Activated CD4-positive, alpha-beta T cell treated with anti-CD3 and anti-CD28 coated beads for 24 hours (primary cell): ENCODE measurements at regions not wholly inside any gene's neighbourhood (a gene's known extent, or its start where the extent isn't known, plus 50 kb on each side); places are given as distances from the start of the nearest gene placed in this dataset.

Experiments
- DNase-seq, 2 donors: peaks; one replicate each; pipeline ENCODE4 v3.0.0-alpha.2; 2020; ENCODE audit warnings: low read depth in 2 of 2

GRCh38 chr7:12074889-12075288 lies 136.2 kb upstream of the TMEM106B start:
- DNase-seq = no peak

- no peak for DNase-seq
Observed at GRCh38 chr7:12080006-12080405, 131.1 kb upstream of the TMEM106B start.

GRCh38 chr7:12085516-12085915 lies 125.6 kb upstream of the TMEM106B start:
- no peak for DNase-seq

- no peak for DNase-seq
Observed at GRCh38 chr7:12089951-12090756, 120.9 kb upstream of the TMEM106B start.

GRCh38 chr7:12090757-12091221 lies 120.3 kb upstream of the TMEM106B start:
- no peak for DNase-seq

GRCh38 chr7:12091231-12091630 lies 119.9 kb upstream of the TMEM106B start:
- no peak for DNase-seq

GRCh38 chr7:12092499-12093130 lies 118.5 kb upstream of the TMEM106B start:
- no peak for DNase-seq

GRCh38 chr7:12093365-12093764 lies 117.7 kb upstream of the TMEM106B start:
- DNase-seq = no peak

GRCh38 chr7:12094365-12094921 lies 116.7 kb upstream of the TMEM106B start:
- DNase-seq = no peak

GRCh38 chr7:12102126-12102525 lies 109.0 kb upstream of the TMEM106B start:
- DNase-seq = no peak

GRCh38 chr7:12102527-12102926 lies 108.6 kb upstream of the TMEM106B start:
- no peak for DNase-seq

- no peak for DNase-seq
Observed at GRCh38 chr7:12103948-12104347, 107.1 kb upstream of the TMEM106B start.

- DNase-seq = no peak
Observed at GRCh38 chr7:12107381-12107780, 103.7 kb upstream of the TMEM106B start.

- DNase-seq = no peak
Observed at GRCh38 chr7:12107841-12108254, 103.2 kb upstream of the TMEM106B start.

GRCh38 chr7:12110425-12110824 lies 100.7 kb upstream of the TMEM106B start:
- DNase-seq = no peak

- DNase-seq = peak in 1 of 2 donors; percentile 2
Observed at GRCh38 chr7:12111422-12112405, 99.4 kb upstream of the TMEM106B start.

GRCh38 chr7:12117170-12117569 lies 93.9 kb upstream of the TMEM106B start:
- no peak for DNase-seq

GRCh38 chr7:12119620-12120303 lies 91.3 kb upstream of the TMEM106B start:
- DNase-seq = no peak

- DNase-seq = no peak
Observed at GRCh38 chr7:12120632-12121031, 90.5 kb upstream of the TMEM106B start.

GRCh38 chr7:12123172-12123571 lies 87.9 kb upstream of the TMEM106B start:
- DNase-seq = no peak

GRCh38 chr7:12124028-12124427 lies 87.1 kb upstream of the TMEM106B start:
- DNase-seq = no peak
